Uterus (tissue), 2 donors: ENCODE measurements at regions not wholly inside any gene's neighbourhood (a gene's known extent, or its start where the extent isn't known, plus 50 kb on each side); places are given as distances from the start of the nearest gene placed in this dataset.

Experiments used
- POLR2A ChIP-seq, 2 donors: fragments of 450-650 bp; IDR thresholded peaks; one replicate each; pipeline ENCODE4 v1.6.1; 2016; ENCODE audit warnings: antibody characterized with exemption in 2 of 2, mild to moderate bottlenecking in 1 of 2, moderate library complexity in 1 of 2
- TF ChIP-seq, protein P1 (sequence below), 4 experiments: fragments of 200-600 bp in 2 of 4; fragments of 450-650 bp in 2 of 4; sonication (generic) in 2 of 4; IDR thresholded peaks; one replicate each; pipeline ENCODE4 v1.5.1; 2016 to 2019; ENCODE audit warnings: antibody characterized with exemption in 4 of 4, mild to moderate bottlenecking in 2 of 4, moderate library complexity in 1 of 4

DNA sequence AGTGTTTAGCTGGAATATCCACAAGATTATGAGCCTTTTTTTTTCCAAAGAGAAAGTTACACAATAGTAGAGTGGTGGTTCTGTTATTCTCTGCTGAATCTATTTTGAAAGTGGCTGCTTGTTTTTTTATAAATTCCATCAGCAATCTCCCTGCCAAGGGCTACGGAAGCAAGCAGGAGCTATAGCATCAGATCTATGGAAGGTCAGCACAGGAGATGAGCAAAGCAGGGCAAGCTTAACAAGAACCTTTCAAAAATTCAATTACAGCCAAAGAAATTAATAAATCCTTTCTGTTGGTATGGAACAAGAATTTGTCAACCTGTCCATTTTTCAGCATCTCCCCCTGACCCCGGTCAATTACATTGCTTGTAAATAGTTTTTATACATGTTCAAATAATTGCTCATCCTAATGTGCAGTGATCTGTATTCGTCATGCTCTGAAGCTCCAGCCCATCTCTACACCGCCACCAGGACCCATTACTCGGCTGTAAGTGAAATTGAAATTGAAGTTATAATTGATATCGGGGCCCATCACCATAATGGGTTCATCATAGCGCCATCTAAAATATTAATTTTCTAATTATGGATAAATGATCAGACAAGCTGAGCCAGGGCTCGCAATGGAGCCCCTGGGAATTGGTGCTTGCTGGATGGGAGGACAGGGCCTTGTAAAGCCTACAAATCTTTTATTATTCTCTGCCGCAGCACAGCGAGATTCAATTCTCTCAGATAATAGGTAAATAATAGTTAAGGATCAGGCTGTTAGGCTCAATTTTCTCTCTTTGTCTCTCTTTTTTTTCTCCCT is 215.1 kb downstream of the ATG4C start:
- TF ChIP-seq, protein P1, sequence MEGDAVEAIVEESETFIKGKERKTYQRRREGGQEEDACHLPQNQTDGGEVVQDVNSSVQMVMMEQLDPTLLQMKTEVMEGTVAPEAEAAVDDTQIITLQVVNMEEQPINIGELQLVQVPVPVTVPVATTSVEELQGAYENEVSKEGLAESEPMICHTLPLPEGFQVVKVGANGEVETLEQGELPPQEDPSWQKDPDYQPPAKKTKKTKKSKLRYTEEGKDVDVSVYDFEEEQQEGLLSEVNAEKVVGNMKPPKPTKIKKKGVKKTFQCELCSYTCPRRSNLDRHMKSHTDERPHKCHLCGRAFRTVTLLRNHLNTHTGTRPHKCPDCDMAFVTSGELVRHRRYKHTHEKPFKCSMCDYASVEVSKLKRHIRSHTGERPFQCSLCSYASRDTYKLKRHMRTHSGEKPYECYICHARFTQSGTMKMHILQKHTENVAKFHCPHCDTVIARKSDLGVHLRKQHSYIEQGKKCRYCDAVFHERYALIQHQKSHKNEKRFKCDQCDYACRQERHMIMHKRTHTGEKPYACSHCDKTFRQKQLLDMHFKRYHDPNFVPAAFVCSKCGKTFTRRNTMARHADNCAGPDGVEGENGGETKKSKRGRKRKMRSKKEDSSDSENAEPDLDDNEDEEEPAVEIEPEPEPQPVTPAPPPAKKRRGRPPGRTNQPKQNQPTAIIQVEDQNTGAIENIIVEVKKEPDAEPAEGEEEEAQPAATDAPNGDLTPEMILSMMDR (IDR thresholded peaks at IDR 0.05), result no peak
- no peak for TF ChIP-seq POLR2A (IDR thresholded peaks at IDR 0.05)
